Activated CD8-positive, alpha-beta memory T cell treated with anti-CD3 and anti-CD28 coated beads, Interleukin-2, amount 50 U/mL, for 24 hours (primary cell): ENCODE measurements at regions not wholly inside any gene's neighbourhood (a gene's known extent, or its start where the extent isn't known, plus 50 kb on each side); places are given as distances from the start of the nearest gene placed in this dataset.

Source experiments
- DNase-seq: peaks from one replicate; pipeline ENCODE4 v3.0.0-alpha.2; 2020; ENCODE audit errors: extremely low read depth

DNA sequence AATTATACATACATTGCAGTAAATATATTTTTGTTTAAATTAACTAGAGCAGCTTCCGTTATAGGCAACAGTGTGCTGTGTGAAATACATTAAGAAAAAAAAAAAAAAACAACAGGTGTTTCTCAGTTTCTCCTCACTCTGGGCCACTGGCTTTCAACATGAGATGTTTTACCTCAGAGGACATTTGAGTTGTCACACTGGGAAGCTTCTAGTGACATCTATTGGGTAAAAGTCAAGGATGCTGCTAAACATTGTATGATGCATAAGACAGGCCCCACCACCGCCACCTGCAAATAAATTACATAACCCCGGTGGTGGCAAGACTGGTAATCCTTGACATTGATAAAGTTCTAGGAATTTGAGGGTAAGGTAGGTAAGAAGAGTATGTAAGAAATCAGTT, 1512.2 kb downstream of the C4orf33 start:
- DNase-seq: no peak

DNA sequence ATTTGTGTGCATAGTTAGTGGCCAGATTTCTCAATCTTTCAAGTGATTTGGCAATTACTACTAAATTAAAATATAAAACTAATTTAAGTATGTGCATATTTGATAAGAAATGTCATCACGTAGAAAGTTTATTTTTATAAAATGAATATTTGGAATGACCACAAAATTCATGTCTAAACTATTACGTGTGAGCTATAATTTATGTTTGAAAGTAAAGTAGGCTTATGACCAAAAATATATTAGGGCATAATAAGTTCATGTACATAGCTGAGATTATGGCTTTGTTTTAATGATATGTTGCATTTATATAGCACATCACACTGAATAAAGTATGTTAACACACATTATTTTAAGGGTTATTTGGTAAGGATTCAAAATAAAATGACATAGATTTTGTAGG, 1532.6 kb downstream of the C4orf33 start:
- no peak for DNase-seq

DNA sequence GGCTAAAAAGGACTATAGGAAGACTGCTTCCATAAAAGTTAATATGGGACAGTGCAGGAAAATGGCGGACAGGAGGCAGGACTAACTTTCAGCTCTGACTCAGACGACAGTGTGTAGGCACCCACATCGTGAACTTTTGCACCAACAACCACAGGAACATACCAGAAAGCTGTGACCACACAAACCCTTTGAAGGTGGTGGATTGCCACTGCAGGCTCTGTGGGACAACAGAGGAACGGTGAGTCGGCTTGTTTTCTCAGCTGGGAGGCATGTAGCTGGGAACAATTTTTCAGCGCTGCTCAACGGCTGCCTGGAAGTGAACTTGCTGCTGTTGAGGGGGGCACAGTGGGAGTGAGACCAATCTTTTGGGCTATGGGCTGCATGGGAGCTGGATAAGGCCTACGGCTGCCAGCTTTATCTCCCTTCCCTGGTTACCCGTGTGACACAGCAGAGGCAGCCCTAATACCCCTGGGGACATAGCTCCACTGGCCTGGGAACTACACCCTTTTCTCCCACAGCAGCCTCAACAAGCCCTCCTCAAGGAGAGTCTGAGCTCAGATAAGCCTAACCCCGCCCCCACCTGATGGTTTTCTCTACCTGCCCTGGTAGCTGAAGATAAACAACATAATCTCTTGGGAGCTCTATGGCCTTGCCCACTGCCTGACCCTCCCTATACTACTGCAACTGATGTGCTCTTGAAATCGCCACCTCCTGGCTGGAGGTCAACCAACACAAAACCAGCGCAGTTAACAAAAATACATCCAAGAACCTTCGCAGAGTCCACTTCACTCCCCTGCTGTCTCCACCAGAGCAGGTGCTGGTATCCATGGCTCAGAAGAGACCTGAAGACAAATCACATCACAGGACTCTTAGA, 1537.0 kb downstream of the C4orf33 start:
- no peak for DNase-seq

DNA sequence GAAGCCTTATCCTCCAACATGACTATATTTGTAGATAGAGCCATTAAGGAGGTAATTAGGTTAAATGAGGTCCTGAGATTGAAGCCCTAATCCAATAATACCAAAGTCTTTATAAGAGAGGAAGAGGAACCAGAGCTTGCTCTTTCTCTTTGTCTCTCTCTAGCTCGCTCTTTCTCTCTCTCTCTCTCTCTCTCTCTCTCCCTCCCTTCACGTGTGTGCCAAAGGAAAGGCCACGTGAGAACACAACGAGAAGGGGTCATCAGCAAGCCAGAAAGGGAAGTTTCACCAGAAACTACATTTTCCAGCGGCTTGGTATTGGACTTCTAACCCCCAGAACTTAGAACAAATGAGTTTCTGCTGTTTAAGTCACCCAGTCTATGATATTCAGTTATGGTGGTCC, 1540.5 kb downstream of the C4orf33 start:
- DNase-seq: no peak

DNA sequence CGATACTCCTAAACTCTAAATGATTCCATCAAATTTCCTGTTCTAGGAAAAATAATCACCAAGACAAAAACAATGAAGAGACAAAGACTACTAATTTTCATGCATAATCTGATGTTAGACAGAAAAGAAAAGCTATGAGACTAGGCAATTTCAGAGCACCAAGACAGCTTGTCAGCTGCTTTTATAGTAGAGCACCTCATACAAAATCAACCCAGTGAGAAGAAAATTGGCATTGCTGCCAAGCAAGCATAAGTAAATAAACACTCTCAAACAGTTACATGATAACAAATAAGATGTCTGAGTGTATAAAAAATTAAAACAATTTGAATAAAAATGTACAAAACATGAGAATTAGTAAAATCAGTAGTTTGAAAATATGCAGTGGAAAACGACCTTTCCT, 1544.6 kb downstream of the C4orf33 start:
- DNase-seq: no peak

DNA sequence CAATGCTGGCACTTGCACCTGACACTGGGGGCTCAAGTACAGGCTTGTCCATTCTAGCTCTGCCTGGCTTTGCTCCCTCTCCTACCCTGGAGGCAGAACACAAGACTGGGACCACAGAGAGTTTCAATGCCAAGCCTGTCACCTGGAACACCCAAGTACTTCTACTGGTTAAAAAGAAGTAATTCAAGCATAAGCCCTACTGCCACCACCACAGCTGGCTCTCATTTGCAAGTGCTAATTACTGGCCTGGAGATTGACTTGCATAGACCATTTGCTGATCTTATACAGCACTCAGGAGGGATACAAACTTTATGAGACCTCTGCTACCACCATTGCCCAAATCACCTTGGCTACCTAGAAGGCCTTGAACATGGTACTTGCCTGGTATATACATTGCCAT, 1550.9 kb downstream of the C4orf33 start:
- DNase-seq: no peak

DNA sequence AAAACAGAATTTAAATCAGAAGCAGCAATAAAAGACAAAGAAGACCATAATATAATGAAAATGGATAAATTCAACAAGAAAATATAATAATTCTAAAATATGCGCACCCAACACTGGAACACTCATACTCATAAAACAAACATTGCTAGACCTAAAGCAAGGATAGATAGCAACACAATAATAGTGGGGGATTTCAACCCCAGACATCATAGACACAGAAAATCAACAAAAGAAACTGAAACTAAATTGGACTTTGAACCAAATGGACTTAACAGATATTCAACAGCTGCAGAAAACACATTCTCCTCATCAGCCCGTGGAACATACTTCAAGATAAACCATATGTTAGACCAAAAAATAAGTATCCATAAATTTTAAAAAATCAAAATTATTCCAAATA, 1552.6 kb downstream of the C4orf33 start:
- DNase-seq: no peak

DNA sequence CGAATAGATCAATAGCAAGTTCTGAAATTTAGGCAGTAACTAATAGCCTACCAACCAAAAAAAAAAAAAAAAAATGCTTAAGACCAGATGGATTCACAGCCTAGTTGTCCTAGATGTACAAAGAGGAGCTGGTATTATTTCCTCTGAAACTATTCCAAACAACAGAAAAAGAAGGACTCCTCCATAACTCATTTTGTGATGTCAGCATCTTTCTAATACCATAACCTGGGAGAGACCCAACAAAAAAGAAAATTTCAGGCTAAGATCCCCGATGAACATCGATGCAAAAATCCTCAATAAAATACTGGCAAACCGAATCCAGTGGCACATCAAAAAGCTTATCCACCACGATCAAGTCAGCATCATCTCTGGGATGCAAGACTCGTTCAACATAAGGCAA, 1557.9 kb downstream of the C4orf33 start:
- no peak for DNase-seq

DNA sequence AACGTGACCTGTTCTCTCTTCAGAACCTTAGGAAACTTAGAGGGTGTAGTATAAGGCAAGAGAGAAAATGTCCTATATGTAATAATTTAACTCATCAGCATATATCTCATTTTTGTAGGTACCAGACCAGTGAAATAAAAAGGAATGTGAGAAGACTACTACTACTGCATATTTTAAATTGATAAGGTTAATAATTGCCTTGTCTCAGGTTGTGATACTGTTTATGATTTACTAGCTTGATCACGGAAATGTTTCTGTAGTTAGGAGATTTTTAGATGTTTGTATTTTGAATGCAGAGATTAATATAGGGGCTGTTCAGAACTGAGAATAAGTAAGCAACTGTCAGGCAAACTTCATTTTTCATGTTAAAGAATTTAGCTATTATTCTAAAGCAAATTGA, 1563.4 kb downstream of the C4orf33 start:
- DNase-seq: no peak

DNA sequence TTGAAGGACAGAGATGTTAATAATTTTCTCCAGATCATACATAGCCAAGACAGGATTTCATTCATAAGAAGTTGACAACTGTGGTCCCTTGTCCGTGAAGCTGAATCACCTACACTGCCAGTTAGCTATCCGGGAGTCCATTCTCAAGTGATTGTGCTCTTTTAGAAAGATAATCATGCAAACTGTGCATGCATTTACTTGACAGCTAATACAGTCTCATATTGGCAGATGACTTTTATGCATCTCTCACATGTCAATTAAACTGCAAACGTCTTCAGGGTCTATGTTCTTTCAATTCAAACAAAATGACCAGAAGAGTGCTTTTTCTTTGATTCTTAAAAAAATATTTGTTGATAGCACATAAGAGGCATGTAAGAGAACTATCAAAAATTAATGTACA, 1572.9 kb downstream of the C4orf33 start:
- DNase-seq: no peak

DNA sequence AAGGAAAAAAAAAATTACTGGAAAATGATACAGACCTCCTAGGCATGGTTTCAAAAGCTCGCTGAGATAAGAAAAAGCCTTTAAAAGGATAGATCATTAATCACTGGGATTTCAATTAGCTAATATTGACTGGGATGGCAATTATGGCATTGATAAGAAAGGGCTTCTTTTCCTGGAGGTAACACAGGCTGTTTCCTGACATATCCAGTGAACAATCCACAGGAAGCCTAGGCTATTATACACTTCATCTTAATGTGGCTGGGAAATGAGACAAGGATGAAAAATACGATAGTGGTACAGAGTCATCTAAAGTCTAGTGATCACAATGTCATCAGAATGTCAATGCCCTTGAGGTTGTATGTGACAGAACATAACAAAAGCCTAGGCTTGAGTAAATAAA, 1579.3 kb downstream of the C4orf33 start:
- DNase-seq: no peak

DNA sequence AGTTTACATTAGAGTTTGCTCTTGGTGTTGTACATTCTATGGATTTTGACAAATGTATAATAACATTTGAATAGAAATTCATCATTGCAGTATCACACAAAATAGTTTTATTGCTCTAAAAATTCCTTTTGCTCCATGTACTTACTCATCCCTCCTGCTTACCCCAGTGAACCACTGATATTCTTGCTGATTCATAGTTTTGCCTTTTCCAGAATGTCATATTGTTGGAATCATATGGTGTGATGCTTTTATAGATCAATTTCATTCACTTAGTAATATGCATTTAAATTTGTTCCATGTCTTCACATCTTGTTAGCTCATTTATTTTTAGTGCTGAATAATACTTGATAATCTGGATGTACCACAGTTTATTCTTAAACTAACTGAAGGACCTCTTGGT, 1593.2 kb downstream of the C4orf33 start:
- no peak for DNase-seq

DNA sequence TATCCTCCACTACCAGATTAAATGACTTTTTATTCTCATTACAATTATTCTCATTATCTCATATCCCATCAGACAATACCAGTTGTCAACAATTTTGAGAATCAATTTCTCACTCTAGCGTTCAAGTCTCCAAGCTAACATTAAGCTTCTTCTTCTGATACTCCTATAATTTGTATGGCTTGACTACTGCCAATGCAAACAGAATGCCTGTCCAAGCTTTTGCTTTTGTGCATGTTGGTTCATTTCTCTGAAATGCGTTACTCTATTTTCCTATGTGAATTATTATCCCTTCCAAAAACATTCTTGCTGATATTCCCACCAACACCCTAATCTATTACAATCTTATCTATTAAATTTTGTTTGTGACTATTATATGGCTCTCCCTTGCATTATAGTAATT, 1602.3 kb downstream of the C4orf33 start:
- DNase-seq: no peak

DNA sequence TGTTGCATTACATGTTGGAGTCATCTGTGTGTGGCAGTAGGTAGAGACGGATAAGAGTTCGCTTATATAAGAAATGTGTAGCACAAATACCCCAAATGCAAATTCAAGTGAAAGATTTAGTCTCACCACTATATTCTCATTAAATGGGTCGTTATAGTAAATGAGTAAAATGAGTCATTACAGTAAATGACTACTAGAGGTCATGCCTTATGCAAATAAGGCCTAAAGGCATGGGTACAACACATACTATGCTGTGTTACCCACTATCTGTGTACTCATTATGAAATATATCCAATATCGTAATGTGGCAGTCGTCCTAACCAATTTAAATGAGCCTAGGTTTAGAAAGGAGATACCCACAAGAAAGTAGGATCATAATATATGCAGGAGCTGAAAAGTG, 1603.1 kb downstream of the C4orf33 start:
- no peak for DNase-seq

DNA sequence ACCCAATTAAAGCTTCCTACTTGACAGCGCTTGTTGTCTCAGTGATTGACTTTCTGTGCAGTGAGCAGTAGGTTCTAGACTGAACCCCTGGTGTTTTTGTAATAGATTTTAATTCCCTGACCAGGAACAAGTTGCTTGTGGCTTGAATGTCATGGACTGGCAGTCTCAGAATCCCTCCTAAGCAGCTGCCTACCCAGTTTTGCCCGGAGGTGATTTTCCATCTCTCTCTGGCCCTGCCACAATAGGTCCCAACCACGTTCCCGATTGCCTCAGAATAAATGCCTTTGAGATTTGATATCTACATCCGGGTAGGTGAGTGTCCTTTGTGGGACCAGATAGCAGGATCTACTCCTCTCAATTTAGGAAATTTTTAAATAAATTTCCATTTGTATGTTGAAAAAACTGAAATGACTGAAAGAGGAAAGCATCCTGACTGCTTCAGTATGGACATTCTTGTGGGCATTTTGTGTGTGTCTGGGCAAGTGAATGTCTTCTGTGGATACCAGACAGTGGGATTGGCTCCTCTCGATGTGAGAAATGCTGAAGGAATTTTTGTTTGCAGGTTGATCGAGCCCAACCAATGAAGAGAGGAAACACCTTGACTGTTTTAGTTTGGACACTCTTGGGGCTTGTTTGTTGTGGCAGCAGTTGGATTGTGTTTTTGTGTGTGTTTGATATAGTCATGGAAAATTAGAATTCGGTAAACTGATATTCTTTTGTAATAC, 1607.4 kb downstream of the C4orf33 start:
- DNase-seq: no peak

DNA sequence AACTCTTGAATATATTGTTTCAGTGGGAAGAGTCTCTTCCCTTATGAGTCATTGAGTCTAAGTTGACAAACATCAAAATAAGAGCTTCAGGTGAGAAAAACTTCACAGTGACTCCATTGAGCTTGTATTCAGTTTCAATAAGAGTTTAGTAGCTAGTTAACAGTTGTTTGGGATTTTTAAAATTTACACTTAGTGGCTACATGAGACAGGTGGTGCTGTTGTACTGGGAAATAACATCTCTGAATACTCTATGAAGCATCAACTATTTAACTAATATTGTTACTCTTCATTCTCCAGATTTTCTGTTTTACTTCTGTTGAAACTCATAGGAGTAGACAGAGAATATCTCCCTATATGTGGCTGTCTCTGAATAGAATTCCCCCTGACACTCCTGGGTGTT, 1609.1 kb downstream of the C4orf33 start:
- no peak for DNase-seq

DNA sequence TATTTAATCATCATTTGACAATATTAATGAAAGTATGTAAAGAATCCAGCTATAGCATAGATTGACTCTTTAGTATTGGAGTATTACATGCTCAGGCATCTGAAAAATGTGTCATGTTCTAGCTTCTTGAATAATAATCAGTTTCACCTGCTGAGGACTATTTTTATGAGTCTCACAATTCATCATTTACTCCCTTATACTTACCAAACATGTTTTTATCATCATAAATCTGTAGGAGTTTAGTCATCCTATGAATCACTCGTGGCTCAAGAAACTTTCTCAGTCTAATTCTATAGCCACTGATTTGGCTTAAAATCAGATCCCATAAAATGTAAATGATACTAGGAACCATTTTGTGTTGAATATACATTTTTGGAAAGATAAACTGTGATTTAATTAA, 1616.1 kb downstream of the C4orf33 start:
- no peak for DNase-seq

DNA sequence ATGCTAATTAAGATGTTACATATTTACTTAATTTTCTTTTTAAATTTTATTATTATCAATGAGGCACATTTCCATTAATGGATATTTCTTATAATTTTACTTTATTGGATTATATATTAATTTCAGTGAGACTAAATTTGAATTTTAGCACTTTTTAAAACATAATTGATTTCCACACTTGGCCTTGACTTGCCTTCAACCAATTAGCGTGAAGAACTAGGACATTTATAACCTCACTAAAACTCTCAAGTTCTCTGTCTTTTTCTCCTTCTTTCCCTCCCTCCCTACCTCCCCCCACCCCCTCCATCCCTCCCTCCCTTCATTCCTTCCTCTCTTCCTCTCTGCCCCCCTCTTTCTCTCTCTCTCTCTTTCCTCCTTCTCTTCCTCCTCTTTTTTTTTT, 1618.1 kb downstream of the C4orf33 start:
- no peak for DNase-seq

DNA sequence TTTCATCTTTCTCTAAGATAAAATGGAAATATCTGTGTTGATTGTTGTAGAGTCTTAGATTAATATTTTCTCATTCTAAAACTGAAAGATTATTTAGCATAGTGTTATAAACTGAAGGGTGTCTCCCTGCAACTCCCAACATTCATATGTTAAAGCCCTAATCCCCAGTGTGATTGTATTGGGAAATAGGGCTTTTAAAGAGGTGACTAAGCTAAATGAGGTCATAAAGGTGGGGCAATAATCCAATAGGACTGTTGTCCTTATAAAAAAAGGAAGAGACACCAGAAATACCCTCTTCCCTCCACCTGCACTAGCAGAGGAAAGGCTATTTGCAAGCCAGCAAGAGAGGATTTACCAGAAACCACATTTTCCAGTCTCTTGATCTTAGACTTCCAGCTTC, 1626.4 kb downstream of the C4orf33 start:
- DNase-seq: no peak

DNA sequence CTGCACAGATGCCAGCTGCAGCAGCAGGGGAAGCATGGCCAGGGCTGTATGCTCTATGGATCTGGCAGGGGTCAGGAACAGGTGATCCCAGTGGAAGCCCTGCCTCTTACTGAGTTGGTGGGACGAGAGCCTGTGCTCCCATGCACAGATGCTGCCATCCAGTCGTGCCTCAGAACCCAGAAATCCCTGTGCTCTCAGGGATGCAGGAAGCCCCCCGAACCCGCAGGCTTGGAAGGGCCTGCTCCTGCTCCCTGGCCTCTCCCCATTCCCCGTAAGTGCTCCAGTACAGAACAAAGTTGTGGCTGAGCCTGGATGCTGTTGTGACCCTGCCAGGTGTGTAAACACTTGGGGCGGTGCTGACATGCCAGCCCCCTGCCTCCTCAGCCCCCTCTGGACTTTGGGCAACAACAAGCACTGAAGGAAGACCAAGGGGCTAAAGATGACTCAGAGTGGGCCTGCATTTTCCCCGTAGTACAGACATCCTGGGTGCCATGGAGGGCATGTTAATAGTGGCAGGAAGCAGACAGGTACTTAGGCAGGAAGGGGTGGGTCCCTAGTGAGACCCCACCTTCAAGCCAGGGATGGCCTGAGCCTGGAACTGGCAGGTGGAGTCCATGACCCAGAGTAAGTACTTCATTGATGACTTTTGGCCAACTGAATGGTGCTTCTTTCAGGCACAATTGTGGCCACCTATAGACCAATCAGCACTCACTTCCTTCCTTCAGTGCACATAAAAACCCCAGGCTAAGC, 1640.7 kb downstream of the C4orf33 start:
- DNase-seq: no peak

DNA sequence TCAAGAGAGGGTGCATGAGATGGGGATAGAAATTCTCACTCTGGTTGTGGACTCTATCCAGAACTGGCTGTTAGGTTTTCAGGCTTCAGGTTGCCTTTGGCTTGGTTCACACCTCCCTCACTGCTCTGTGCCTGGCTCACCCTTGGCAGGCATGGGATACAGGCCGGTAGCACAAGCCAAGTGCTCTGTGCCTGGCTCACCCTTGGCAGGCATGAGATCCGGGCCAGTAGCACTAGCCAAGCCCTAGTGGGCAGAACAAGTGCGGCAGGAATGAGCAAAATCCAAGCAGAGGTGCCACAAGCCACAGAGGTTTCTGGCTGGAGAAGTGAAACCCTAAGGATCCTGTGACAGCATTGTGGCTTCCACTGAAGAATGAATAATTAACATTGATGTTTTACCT, 1642.3 kb downstream of the C4orf33 start:
- DNase-seq: no peak

DNA sequence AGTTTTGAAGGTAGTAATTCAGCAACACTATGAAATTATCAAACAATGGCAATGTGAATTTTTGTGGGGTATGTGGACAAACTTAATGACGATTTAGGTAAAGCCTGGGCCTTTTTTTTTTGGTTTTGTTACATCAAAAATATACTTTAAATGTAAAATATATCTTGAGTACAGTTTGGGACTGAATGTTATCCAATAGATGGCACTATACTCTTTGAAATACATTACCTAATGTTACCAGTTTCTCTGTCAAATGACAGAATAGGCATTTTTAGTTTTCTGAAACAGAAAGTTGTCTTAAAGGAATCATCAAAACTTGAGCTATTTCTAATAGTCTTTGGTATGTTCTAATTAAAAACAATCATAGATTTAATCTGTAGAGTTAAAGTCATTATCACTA, 1651.9 kb downstream of the C4orf33 start:
- no peak for DNase-seq

DNA sequence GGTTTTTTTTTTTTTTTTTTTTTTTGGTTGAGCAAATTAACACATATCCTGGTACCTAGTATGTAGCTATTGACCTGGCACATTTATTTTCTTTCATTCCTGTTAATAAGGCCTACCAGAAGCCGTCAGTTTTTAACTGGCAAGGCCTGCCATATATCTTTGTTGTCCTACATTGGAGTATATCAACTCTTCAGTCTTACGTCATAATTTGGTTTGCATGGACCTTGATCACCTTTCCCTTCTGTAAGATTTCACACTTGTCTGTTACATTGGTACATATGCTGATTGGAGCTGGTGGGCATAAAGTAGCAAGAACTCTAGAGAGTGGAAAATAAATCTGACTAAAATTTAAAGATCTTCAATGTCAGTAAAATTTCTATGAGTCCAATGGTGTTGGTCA, 1658.0 kb downstream of the C4orf33 start:
- DNase-seq: no peak
